SK-N-SH (cell line): ENCODE measurements at regions not wholly inside any gene's neighbourhood (a gene's known extent, or its start where the extent isn't known, plus 50 kb on each side); places are given as distances from the start of the nearest gene placed in this dataset.
"Not testable (repeated sequence)": the region's sequence is repeated elsewhere in the genome, so short reads cannot be mapped to it uniquely, and the experiment has no call there.

Experiments used
- CTCF ChIA-PET: fragments of 300-600, 350-600 bp; formaldehyde crosslinking; extraction: SDS; loops from one replicate; lab custom pipeline; 2021; lab: Yijun Ruan, JAX
- POLR2A ChIA-PET: fragments of 350-600 bp; sonication (Branson Sonifier 250); formaldehyde crosslinking; extraction: SDS; loops from one replicate; lab custom pipeline; 2020; ENCODE audit warnings: antibody characterized with exemption, inconsistent platforms; lab: Yijun Ruan, JAX
- DNase-seq: peaks from one replicate; pipeline ENCODE4 v3.0.0; 2012
- H2AFZ ChIP-seq: fragments of 200-600 bp; sonication (generic); 2 replicates; pipeline ENCODE4 v1.8.1; 2016; ENCODE audit warnings: antibody characterized with exemption, mild to moderate bottlenecking, low read depth
- H3F3A ChIP-seq: fragments of 200-600 bp; sonication (generic); replicated peaks from 2 replicates; pipeline ENCODE3; 2016; ENCODE audit warnings: antibody characterized with exemption, mild to moderate bottlenecking; ENCODE audit not compliant: insufficient read depth
- H3K27ac ChIP-seq, 2 experiments: fragments of 200-500 bp in 1 of 2; fragments of 200-600 bp in 1 of 2; sonication (Bioruptor generic) in 1 of 2; sonication (generic), shearing (Covaris generic) in 1 of 2; 2 replicates each; pipeline versions ENCODE4 v1.5.1 to v1.6.1; 2014 to 2016; ENCODE audit warnings: low read depth in 2 of 2, inconsistent platforms in 1 of 2, low read length in 1 of 2, mild to moderate bottlenecking in 1 of 2, mixed read lengths in 1 of 2
- H3K27me3 ChIP-seq: fragments of 200-600 bp; sonication (generic), shearing (Covaris generic); 2 replicates; pipeline ENCODE4 v1.6.1; 2016; ENCODE audit warnings: mixed run types; ENCODE audit not compliant: insufficient read depth
- H3K36me3 ChIP-seq, 2 experiments: fragments of 200-500 bp in 1 of 2; fragments of 200-600 bp in 1 of 2; sonication (Bioruptor generic) in 1 of 2; sonication (generic) in 1 of 2; replicated peaks in 1 of 2; 2 replicates each; pipeline versions ENCODE3 to v1.5.1; 2014 to 2016; ENCODE audit warnings: low read length in 1 of 2, mild to moderate bottlenecking in 1 of 2; ENCODE audit not compliant: insufficient read depth in 2 of 2, control insufficient read depth in 1 of 2
- H3K4me1 ChIP-seq, 2 experiments: fragments of 200-500 bp in 1 of 2; fragments of 200-600 bp in 1 of 2; sonication (Bioruptor generic) in 1 of 2; sonication (generic), shearing (Covaris generic) in 1 of 2; 2 replicates each; pipeline versions ENCODE4 v1.5.1 to v1.6.1; 2014 to 2016; ENCODE audit warnings: low read depth in 1 of 2, low read length in 1 of 2, mixed run types in 1 of 2; ENCODE audit not compliant: insufficient read depth in 2 of 2, control insufficient read depth in 1 of 2
- H3K4me2 ChIP-seq: fragments of 200-600 bp; sonication (generic), shearing (Covaris generic); 2 replicates; pipeline ENCODE4 v1.6.1; 2017; ENCODE audit warnings: mixed run types
- H3K4me3 ChIP-seq, 2 experiments: fragments of 200-500 bp in 1 of 2; fragments of 200-600 bp in 1 of 2; sonication (Bioruptor generic) in 1 of 2; sonication (generic), shearing (Covaris generic) in 1 of 2; 2 replicates each; pipeline versions ENCODE4 v1.5.1 to v1.8.1; 2014 to 2016; ENCODE audit warnings: low read depth in 2 of 2, inconsistent platforms in 1 of 2, low read length in 1 of 2, mild to moderate bottlenecking in 1 of 2, mixed read lengths in 1 of 2, moderate library complexity in 1 of 2
- H3K79me2 ChIP-seq: fragments of 200-600 bp; sonication (generic); 2 replicates; pipeline ENCODE4 v1.8.1; 2017; ENCODE audit warnings: mild to moderate bottlenecking; ENCODE audit not compliant: insufficient read depth
- H3K9ac ChIP-seq: fragments of 200-600 bp; sonication (generic); 2 replicates; pipeline ENCODE4 v1.6.1; 2017; ENCODE audit warnings: mixed run types
- H3K9me2 ChIP-seq: fragments of 200-600 bp; sonication (generic); 2 replicates; pipeline ENCODE4 v1.6.1; 2017; ENCODE audit warnings: mixed run types
- H3K9me3 ChIP-seq: fragments of 200-600 bp; sonication (generic); 2 replicates; pipeline ENCODE4 v1.6.1; 2017; ENCODE audit warnings: mixed run types, mild to moderate bottlenecking, moderate library complexity
- H4K20me1 ChIP-seq: fragments of 200-600 bp; sonication (generic); 2 replicates; pipeline ENCODE4 v1.6.1; 2017; ENCODE audit warnings: mild to moderate bottlenecking, mixed run types; ENCODE audit not compliant: insufficient read depth
- CTCF ChIP-seq: fragments of 200-600 bp; sonication (generic); IDR thresholded peaks from 2 replicates; pipeline ENCODE4 v1.6.1; 2017; ENCODE audit warnings: antibody characterized with exemption, mild to moderate bottlenecking, moderate library complexity
- RAD21 ChIP-seq: IDR thresholded peaks from 2 replicates; pipeline ENCODE4 v1.6.1; 2012; ENCODE audit warnings: mild to moderate bottlenecking, low read length
- WGBS: methylation state at CpG from one replicate; pipeline ENCODE4 v1.1.6; 2017; ENCODE audit warnings: low lambda C conversion rate; 5-methylcytosine and 5-hydroxymethylcytosine counted together

- H3K4me3 ChIP-seq, H3K4me2 ChIP-seq, H2AFZ ChIP-seq, H4K20me1 ChIP-seq, H3K36me3 ChIP-seq, H3K27me3 ChIP-seq, H3K4me1 ChIP-seq, DNase-seq, H3F3A ChIP-seq, H3K9me3 ChIP-seq, H3K27ac ChIP-seq, POLR2A ChIA-PET, H3K9ac ChIP-seq, H3K9me2 ChIP-seq, H3K79me2 ChIP-seq: not testable (repeated sequence)
- CTCF ChIA-PET = interaction anchor here (1.5 kb wide), 2 partner anchors 107 to 118 kb away, joined by 3 to 5 read pairs; no protein-coding TSS in a partner anchor
- WGBS = 49% methylated on average over 21 of the region's 25 CpGs
- TF ChIP-seq CTCF = peak; percentile 38; the same call in 1 of the 2 replicates
- peak; percentile 41 for TF ChIP-seq RAD21
Measured at GRCh38 chr11:67847896-67848875, 155.7 kb downstream of the UNC93B1 start.

- H3K4me1 ChIP-seq, H3K9ac ChIP-seq, H3K9me2 ChIP-seq, DNase-seq, H4K20me1 ChIP-seq, H3K4me3 ChIP-seq, H3K36me3 ChIP-seq, H3F3A ChIP-seq, H2AFZ ChIP-seq, H3K4me2 ChIP-seq, H3K79me2 ChIP-seq, POLR2A ChIA-PET, H3K9me3 ChIP-seq, H3K27me3 ChIP-seq, H3K27ac ChIP-seq: not testable (repeated sequence)
- 85% methylated on average over 3 of the region's 3 CpGs for WGBS
- CTCF ChIA-PET = interaction anchor here (2.0 kb wide), 1 partner anchor 110 kb away, joined by 6 read pairs; no protein-coding TSS in a partner anchor
Measured at GRCh38 chr11:67846303-67846702, 157.6 kb downstream of the UNC93B1 start.

- H3K27me3 ChIP-seq, H3K9me2 ChIP-seq, H3K79me2 ChIP-seq, POLR2A ChIA-PET, H3K4me1 ChIP-seq, H3F3A ChIP-seq, H3K9me3 ChIP-seq, H3K4me2 ChIP-seq, H3K27ac ChIP-seq, H2AFZ ChIP-seq, H3K9ac ChIP-seq, H3K36me3 ChIP-seq, H3K4me3 ChIP-seq, DNase-seq, H4K20me1 ChIP-seq: not testable (repeated sequence)
- 27% methylated on average over 3 of the region's 5 CpGs for WGBS
- CTCF ChIA-PET = interaction anchor here (2.0 kb wide), 1 partner anchor 111 kb away, joined by 6 read pairs; no protein-coding TSS in a partner anchor
Measured at GRCh38 chr11:67845296-67845695, 158.6 kb downstream of the UNC93B1 start.
